Kidney capillary endothelial cell (primary cell): ENCODE measurements at regions not wholly inside any gene's neighbourhood (a gene's known extent, or its start where the extent isn't known, plus 50 kb on each side); places are given as distances from the start of the nearest gene placed in this dataset.

Experiments used
- DNase-seq: peaks from one replicate; pipeline ENCODE4 v3.0.0-alpha.2; 2018; ENCODE audit warnings: low spot score

DNA sequence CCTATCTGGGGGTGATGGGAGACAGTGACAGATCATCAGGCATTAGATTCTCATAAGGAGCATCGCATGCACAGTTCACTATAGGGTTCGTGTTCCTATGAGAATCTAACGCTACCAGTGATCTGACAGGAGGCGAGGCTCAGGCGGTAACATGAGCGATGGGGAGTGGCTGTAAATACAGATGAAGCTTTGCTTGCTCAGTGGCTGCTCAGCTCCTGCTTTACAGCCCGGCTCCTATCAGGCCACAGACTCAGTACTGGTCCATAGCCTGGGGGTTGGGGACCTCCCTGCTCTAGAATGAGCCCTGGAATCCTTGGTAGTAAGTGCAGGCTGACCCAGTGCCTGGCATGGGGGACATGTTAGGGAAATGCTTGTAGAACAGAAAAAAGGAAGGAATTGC lies 426.0 kb downstream of the TYW1 start:
- no peak for DNase-seq

- DNase-seq, result no peak
Measured at GRCh38 chr7:67423065-67423464, 426.4 kb downstream of the TYW1 start.

DNA sequence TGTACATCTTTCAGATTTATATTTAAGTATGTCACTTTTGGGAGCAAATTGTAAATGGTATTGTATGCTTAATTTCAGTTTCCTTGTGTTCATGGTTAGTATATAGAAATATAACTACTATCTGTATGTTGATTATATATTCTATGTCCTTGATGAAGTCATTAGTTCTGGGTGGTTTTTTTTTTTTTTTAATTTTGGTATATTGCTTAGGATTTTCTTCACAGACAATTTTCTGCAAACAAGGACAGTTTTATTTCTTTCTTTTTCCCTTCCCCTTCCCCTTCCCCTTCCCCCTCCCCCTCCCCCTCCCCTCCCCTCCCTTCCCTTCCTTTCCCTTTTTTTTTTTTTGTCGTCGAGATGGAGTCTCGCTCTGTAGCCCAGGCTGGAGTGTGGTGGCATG lies 430.0 kb downstream of the TYW1 start:
- DNase-seq, result no peak

GRCh38 chr7:67429735-67430134 lies 433.1 kb downstream of the TYW1 start:
- DNase-seq, result no peak

GRCh38 chr7:67432536-67433234 lies 436.1 kb downstream of the TYW1 start:
- DNase-seq, result no peak

- DNase-seq, result no peak
Measured at GRCh38 chr7:67435894-67436535, 439.4 kb downstream of the TYW1 start.

DNA sequence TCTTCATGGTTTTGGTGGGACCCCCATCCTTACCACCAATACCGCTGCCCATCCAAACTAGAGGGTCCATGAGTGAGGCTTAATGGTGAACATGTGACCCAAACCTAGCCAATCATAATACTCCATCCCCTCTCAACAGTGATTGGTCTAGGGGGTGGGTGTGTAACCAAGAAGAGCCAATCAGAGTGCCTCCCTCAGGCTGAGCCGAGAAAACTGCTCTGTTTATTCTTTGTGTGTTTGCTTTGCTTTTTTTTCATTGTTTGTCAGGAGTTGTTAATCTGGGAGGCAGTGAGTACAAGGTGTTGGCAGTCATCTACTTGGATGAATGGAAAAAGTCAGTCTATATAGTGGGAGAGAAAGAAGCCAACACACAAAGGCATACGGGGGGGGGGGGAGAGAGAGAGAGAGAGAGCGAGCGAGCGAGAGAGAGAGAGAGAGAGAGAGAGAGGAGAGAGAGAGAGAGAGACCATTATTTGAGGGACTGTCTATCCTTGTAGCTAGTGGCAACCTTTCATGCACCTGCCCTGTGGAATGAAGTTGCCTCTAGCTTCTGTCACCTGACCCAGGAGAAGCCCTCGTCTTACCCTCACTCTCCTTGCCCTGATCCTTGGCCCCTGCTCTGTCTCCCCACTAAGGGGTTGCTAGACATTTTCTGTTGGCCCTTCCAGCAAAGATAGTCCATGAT lies 441.7 kb downstream of the TYW1 start:
- DNase-seq, result no peak

- DNase-seq, result no peak
Measured at GRCh38 chr7:67438913-67439505, 442.4 kb downstream of the TYW1 start.

DNA sequence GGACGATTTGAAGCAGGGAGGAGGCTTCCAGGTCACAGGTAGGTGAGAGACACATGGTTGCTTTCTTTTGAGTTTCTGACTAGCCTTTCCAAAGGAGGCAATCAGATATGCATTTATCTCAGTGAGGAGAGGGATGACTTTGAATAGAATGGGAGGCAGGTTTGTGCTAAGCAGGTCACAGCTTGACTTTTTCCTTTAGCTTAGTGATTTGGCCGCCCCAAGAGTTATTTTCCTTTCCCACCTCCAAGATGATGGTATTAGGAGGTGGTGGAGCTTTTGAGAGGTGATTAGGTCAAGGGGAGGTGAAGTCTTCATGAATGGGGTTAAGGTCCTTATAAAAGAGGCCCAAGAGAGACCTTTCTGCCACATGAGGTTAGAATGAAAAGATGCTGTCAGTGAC lies 443.7 kb downstream of the TYW1 start:
- no peak for DNase-seq

- DNase-seq, result no peak
Measured at GRCh38 chr7:67445728-67446127, 449.1 kb downstream of the TYW1 start.

DNA sequence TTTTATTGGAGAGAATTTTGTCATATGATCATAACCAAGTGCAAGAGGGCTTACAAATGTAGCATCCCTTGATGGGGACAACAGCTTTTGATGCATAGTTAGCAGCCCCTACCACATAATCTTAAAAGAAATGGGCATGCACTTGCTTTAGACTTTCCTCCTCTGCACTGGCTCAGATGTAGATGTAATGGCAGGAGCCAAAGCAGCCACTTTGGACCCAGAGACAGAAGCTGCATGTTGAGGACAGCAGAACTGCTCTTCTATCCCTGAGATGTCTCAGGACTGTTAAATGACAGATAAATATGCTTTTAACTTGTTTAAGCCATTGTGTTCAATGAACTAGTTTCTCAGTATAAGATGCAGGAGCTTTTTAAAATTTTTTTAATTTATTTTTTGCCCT lies 450.7 kb downstream of the TYW1 start:
- no peak for DNase-seq

DNA sequence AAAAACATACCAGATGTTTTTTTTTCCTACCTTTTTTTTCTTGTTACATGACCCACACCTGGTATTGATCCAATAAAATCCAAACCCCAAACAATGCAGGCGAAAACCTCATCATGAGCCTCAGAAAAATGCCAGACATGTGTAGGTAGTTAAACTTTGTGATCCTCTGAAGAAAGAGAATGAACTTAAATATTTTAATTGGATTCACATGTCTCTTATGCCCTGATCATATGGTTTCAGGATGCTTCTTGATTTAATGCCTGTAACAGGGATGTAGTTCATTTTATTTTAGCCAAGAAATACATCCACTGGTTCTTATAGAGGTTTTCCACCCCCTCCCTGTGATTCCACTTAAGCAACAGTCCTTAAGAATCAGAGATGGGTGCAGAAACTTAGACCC lies 451.6 kb downstream of the TYW1 start:
- DNase-seq, result no peak

GRCh38 chr7:67450171-67450570 lies 453.5 kb downstream of the TYW1 start:
- no peak for DNase-seq

DNA sequence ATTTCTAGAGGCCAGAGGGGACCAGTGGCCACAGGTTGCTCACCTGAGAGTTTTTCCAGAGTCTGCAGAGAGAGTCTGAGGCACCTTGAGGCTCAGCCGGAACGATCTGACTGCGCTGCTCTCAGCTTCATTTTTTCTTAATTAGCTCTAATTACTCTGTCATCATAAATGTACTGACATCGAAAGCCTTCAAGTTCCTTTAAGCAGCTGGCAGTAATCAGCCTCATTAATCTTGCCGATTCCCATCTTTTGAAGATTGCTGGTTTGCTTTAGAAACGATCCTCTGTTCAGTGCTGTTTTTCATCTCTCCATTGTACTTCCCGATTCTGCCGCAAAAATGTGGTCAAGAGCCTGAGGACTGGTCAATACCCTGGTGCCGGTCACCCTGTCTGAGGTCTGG lies 454.7 kb downstream of the TYW1 start:
- no peak for DNase-seq

GRCh38 chr7:67452516-67453026 lies 455.9 kb downstream of the TYW1 start:
- DNase-seq, result no peak

DNA sequence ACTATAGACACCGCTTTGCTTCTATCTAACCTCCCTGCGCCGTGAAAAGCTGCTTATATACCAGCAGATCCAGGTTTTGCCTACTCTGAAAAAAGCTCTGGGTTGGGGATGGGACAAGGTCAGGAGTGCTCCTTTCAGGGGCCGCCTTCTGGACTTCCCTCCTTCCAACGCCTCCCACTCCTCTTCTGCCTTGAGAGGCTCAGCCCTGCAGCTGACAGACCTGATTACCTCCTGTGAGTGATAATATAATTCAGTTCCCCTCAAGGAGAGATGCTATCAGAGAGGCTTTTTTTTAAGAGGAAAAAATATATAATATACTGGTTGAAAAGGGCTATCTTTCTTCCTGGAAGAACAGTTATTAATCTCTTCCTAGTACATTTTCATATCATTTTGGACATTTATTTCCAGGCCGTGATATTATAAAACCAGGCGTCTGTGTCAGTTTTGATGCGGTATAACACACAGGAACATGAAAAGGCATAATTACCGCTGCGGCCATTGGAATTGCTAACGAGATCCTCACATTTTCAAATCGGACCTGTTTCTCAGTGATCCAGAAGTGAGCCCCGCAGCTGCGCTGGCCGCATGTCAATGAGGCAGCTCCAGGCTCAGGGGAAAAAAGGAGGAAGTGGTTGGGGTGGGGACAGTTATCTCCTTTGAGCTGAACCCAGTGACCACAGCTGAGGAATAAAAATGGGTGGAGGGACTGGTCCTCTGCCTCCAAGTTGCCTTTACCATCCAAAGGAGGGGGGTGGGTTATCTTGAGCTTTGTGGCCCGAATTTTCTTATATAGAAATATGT lies 457.1 kb downstream of the TYW1 start:
- DNase-seq, result no peak

GRCh38 chr7:67455508-67455907 lies 458.9 kb downstream of the TYW1 start:
- no peak for DNase-seq

GRCh38 chr7:67462781-67463191 lies 466.2 kb downstream of the TYW1 start:
- no peak for DNase-seq

- no peak for DNase-seq
Measured at GRCh38 chr7:67463316-67463715, 466.7 kb downstream of the TYW1 start.

DNA sequence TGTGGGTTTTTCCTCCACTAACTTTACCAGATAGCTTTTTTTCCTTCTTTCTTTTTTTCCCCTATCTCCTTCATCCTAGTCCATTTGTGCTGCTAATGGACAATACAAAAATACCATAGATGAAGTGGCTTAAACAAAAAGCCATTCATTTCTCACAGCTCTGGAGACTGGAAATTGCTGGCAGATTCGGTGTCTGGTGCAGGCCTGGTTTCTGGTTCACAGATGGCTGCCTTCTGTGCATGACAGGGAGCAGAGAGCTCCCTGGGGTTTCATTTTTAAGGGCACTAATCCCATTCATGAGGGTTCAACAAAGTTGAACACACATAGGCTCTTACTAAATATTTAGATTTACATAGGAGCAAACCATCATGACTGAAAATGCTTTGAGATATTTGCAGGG lies 467.4 kb downstream of the TYW1 start:
- no peak for DNase-seq

DNA sequence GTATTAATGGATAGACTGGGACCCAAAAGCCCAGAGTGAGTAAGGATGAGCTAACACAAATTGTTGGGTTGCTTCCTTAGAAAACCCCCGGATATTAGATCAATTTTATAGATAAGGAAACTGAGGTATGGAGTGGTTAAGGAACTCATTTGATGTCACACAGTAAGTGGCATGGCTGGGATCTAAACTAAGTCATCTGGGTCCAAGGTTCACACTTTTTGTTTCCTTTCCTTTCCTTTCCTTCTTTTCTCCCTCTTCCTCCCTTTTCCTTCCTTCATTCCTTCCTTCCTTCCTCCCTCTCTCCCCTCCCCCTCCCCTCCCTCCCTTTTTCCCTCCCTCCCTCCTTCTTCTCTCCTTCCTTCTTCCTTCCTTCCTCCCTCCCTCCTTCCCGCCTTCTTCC lies 469.5 kb downstream of the TYW1 start:
- DNase-seq, result no peak

- DNase-seq, result no peak
Measured at GRCh38 chr7:67470256-67470751, 473.7 kb downstream of the TYW1 start.
